ENCODE measurements at regions not wholly inside any gene's neighbourhood (a gene's known extent, or its start where the extent isn't known, plus 50 kb on each side); places are given as distances from the start of the nearest gene placed in this dataset.
"Not testable (repeated sequence)": the region's sequence is repeated elsewhere in the genome, so short reads cannot be mapped to it uniquely, and the experiment has no call there.

DNA sequence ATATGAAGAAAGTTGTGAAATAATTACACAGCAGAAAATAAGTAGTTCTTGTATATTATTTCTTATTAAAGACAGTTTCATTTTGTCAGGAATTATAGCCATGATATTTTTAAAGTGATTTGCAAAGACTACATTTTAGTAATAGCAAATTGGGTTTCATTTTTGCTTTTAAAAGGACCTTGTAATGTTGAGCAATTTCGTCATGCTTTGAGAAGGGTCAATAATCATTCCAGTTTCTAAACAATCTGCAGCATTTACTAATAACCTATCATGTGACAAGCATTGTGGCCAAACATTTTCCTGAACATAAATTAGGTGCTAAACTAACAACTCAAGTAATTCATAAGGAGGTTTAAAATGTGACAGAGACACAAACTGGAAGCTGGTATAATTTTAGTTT, 214.4 kb upstream of the CBLB start:
- no peak for DNase-seq

DNA sequence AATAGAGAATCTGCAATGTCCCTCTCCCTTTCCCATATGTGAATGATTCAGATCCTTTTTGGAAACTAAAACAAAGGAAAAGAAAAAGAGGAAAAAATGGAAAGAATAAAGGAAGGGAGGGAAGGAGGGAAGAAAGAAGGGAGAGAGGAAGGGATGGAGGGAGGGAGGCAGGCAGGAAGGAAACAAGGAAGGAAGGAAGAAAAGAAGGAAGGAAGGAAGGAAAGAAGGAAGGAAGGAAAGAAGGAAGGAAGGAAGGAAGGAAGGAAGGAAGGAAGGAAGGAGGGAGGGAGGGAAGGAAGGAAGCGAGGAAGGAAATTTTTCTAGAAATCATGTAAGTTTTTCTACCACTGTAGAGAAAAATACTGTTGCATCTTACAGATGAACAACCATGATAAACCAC, 215.0 kb upstream of the CBLB start:
- no peak for DNase-seq

DNA sequence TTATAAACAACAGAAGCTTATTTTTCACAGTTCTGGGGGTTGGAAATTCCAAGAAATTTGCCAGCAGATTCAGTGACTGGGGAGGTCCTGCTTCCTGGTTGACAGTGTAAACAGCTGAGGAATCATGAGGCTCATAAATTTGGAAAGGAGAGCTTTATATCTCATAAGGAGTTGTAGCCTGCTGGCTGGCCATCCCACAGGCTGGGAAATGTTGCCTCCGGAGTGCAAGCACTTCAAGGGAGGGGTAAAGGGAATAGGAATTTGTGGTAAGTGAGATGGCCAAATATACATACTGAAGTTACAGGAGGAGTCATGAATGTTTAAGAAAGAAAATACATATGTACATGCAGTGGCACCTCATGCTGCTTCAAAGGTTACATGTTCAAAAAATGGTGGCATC, 217.2 kb upstream of the CBLB start:
- DNase-seq, result no peak

DNA sequence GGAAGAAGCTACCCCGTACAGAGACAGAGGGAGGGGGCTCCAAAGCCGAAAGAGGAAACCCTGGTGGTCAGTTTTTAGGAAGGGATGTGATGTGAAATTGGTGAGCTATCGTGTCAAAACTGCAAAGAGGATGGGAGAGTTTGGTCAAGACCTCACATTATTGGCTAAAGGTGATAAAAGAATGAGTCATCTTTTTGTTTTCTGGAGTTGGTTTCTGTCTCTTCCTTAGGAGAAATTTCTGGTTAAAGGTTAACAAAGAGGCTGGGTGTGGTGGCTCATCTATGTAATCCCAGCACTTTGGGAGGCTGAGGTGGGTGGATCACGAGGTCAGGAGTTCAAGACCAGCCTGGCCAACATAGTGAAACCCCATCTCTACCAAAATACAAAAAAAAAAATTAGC, 217.8 kb upstream of the CBLB start:
- DNase-seq, result no peak

- DNase-seq, result no peak
Observed at GRCh38 chr3:106088304-106088703, 219.5 kb upstream of the CBLB start.

- no peak for DNase-seq
Observed at GRCh38 chr3:106088899-106089298, 220.1 kb upstream of the CBLB start.

DNA sequence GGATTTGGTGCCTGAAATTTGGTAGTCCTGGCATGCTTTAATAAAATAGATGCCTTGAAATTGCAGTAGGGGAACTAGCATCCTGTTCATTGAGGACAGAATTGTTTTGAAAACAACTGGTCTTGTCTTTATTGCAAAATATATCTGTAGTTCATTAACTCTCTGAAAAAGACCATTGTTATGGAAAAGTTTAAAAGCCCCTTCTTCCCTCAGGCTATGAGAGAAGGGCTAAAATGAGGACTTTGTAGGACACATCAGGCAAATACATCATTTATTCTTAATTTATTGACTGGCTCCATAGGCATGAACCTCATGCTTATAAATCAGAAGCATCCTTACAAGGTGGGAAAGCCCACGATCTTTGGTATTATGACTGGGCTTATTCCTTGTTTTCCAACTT, 221.0 kb upstream of the CBLB start:
- no peak for DNase-seq

DNA sequence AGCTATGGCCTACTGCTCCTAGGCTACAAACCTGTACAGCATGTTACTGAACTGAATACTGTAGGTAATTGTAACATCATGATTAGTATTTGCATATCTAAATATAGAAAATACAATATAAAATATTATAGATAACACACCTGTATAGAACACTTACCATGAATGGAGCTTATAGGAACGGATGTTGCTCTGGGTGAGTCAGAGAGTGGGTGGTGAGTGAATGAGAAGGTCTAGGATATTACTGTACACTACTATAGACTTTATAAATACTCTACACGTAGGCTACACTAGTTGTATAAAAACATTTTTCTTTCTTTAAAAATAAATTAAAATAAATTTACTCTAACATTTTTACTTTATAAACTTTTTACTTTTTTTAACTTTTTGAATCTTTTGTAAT, 224.0 kb upstream of the CBLB start:
- no peak for DNase-seq

DNA sequence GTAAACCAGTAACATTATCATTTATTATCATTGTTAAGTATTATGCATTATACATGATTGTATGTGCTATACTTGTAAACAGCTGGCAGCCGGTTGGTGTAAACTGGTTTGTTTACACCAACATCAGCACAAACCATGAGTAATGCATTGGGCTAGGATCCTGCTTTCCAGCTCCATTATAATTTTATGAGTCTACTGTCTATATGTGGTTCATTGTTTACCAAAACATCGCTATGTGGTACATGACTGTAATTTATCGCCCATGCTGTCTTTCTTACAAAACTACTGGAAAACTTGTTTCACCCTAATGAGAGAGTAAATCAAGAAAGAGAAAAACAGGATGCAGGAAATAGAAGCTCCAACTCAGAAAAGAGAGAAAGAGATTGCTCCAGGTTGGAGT, 224.8 kb upstream of the CBLB start:
- DNase-seq, result no peak

GRCh38 chr3:106097817-106098435, 229.1 kb upstream of the CBLB start:
- no peak for DNase-seq

DNA sequence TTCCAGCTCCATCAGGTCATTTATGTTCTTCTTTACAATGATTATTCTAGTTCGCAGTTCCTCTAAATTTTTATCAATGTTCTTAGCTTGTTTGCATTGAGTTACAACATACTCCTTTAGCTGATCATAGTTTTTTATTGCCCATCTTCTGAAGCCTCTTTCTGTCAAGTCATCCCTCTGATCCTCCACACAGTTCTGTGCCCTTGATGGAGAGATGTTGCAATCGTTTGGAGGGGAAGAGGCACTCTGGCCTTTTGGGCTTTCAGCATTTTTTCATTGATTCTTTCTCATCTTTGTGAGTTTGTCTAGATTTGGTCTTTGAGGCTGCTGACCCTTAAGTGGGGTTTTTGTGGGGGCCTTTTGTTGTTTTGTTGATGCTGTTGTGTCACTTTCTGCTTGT, 234.6 kb upstream of the CBLB start:
- no peak for DNase-seq

- no peak for DNase-seq
Observed at GRCh38 chr3:106104078-106104477, 235.3 kb upstream of the CBLB start.

GRCh38 chr3:106108925-106109324, 240.1 kb upstream of the CBLB start:
- DNase-seq, result no peak

GRCh38 chr3:106112561-106112960, 243.7 kb upstream of the CBLB start:
- not testable (repeated sequence) for DNase-seq

GRCh38 chr3:106113747-106114146, 244.9 kb upstream of the CBLB start:
- DNase-seq, result no peak

DNA sequence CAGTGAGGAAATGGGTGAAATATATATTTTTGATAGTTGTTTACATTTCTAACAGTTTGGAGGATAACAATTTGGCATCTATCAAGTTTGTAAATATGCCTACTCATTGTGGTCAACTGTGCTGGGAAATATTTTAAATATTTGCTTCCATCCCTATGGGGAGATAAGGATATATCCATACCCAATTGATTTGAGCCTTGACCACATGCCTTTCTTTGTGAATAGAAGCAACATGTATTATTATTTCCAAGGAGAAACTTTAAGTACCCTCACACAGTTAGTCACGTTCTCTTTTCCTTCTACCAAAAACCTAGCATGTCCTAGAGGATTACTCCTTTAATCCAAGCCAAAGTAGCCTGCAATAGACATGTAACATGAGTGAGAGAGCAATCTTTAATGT, 245.4 kb upstream of the CBLB start:
- DNase-seq, result no peak

DNA sequence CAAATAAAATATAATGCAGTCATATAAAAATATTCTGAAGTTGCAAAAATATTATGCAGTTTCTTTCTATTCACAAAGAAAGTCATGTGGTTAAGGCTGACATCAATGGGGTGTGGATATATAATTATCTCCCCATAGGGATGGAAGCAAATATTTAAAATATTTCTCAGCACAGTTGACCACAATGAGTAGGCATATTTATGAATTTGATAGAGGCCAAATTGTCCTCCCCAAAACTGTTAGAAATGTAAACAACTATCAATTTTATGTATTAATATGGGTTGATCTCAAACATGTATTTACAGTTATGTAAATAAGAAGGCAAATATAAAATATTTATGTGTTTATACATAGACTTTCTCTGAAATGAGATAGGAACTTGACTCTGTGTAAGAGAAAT, 246.0 kb upstream of the CBLB start:
- DNase-seq, result no peak

DNA sequence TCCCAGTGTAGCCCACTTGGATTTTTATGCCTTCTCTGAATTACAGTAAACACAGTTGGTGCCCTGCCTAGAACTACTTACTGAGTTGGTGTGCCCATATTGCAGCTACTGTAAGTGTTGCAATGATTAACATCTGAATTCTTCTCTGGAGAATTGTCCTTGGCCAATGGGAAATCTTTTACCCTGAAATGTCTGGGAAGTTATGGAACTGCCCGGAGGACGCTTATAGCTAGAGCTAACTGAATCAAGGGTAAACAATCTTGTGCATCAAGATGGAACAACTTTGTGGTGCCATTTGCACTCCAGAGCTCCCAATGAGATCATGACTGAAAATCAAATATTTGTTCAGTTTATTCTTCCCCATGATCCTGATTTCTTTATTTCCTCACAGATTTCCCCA, 246.7 kb upstream of the CBLB start:
- DNase-seq, result no peak

GRCh38 chr3:106116733-106117489, 248.1 kb upstream of the CBLB start:
- DNase-seq, result no peak

DNA sequence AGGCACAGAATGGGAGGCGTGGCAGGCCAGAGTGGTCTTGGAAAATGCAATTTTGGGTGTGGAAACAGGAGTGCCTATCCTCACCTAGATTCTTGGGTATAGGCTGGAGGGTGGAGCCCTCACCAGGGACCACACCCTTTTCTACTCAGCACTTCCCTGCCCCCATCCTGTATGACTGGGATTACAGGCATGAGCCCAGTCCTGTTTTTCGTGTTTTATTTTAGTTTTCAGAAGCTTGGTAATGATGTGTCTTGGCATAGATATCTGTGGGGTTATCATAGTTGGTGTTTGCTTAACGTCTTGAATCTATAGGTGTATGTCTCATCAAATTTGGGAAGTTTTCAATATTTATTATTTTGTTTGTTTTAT, 248.7 kb upstream of the CBLB start:
- DNase-seq, result no peak

DNA sequence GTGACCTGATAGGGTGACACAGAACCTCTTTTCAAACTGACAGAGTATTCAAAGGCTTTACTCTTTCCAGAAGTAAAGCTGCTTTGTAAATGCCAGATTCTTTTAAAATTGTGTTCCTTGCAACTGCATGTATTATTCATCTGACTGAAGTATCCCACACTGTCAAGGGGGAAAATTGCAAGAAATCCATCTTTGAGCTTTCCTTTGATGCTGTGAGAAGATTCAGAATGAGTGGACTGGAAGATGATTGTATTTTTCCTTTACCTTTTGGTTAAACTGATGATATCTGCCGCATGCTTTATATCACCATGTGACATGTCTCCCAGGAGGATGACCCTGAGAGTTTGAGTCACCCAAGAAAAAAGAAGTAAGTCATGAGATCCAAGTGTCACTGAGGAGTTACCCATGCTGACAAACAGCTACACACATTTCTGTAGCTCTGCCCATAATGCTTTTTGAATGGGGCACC, 250.8 kb upstream of the CBLB start:
- no peak for DNase-seq

- DNase-seq, result no peak
Observed at GRCh38 chr3:106120356-106120755, 251.5 kb upstream of the CBLB start.

DNA sequence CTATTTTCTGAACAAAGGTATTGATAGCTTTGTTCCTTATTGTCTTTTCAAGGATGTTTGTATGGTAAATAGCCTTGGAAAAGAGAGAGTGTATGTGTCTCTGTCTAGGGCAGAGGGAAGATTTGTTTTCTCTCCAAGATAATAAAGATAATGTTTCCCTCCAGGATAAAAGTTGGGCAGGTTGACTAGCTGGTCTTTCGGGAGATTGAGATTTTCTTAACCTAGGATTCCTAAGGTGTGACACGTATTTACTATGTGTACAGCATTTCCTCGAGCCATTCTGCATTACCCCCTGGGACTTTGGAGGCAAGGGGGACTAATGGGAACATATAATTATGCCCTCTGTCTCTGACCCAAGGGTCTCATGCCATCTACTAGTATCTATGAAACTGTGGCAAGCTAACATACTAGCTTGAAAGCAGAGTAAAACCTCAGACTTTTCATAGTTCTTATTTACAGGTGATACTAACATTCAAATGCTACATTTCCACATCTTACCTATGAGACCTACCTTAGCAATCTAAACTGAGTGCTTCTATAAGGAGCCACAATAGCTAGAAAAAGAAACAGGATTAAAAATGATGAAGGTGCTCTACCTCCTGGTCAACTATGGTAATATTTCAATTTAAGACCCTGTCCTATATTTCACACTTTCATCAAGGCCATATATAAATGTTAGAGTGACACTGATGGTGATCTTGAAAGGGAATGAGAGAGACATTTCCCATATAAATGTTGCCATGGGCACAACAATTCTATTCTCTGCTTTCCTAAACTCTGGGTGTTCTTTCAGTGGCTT, 252.9 kb upstream of the CBLB start:
- no peak for DNase-seq

- no peak for DNase-seq
Observed at GRCh38 chr3:106124818-106125217, 256.0 kb upstream of the CBLB start.
